ENCODE measurements at regions not wholly inside any gene's neighbourhood (a gene's known extent, or its start where the extent isn't known, plus 50 kb on each side); places are given as distances from the start of the nearest gene placed in this dataset.

DNA sequence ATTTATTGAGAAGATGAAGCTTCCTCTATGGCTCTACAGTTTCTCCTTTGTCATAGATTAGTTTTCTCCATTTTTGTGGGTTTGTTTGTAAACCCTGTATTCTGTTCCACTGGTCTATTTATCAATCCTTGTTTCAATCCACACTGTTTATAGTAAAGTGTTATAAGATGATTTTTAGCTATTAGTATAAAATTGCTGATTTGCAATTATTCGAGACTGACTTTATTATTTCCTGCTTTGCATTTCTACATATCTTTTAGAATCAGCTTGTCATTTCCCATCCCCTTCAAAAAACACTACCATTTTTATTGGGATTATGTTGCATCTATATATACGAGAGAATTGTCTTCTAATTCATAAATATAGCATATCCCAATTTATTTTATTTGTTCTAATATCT is 325.9 kb upstream of the EPHA7 start:
- Histone ChIP-seq H3K4me3 (ENCODE audit: low read depth in 1 of 3, low read length in 3 of 3) (no peak overlapping the region), H3K27me3 (ENCODE audit: control insufficient read depth in 4 of 4, insufficient read depth in 4 of 4, low read length in 3 of 4) (no peaks in the 10 kb centered on the region), H3K9me3 (ENCODE audit: control insufficient read depth in 4 of 4, low read length in 3 of 4) (no peaks in the 10 kb centered on the region), H3K36me3 (ENCODE audit: control insufficient read depth in 4 of 4, insufficient read depth in 3 of 4, low read depth in 1 of 4, low read length in 3 of 4) (no peaks in the 10 kb centered on the region), H3K4me1 (ENCODE audit: control insufficient read depth in 4 of 4, insufficient read depth in 4 of 4, low read length in 3 of 4) (no peaks in the 10 kb centered on the region), H3K27ac (ENCODE audit: low read depth in 1 of 2, low read length in 2 of 2) (no peak overlapping the region), H3K9ac (ENCODE audit: low read depth in 1 of 2, low read length in 2 of 2) (no peak overlapping the region)
- no peak for TF ChIP-seq HNF4G (IDR thresholded peaks at IDR 0.05)
- TF ChIP-seq, protein P1, sequence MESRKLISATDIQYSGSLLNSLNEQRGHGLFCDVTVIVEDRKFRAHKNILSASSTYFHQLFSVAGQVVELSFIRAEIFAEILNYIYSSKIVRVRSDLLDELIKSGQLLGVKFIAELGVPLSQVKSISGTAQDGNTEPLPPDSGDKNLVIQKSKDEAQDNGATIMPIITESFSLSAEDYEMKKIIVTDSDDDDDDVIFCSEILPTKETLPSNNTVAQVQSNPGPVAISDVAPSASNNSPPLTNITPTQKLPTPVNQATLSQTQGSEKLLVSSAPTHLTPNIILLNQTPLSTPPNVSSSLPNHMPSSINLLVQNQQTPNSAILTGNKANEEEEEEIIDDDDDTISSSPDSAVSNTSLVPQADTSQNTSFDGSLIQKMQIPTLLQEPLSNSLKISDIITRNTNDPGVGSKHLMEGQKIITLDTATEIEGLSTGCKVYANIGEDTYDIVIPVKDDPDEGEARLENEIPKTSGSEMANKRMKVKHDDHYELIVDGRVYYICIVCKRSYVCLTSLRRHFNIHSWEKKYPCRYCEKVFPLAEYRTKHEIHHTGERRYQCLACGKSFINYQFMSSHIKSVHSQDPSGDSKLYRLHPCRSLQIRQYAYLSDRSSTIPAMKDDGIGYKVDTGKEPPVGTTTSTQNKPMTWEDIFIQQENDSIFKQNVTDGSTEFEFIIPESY (IDR thresholded peaks at IDR 0.05): no peak
- no peak for TF ChIP-seq FOXA2 (IDR thresholded peaks at IDR 0.05)
- no peak for TF ChIP-seq RAD21 (IDR thresholded peaks at IDR 0.05)
- TF ChIP-seq JUND (IDR thresholded peaks at IDR 0.05): no peak
- TF ChIP-seq HNF4A (conservative IDR thresholded peaks at IDR 0.05): no peak
- TF ChIP-seq RXRA (IDR thresholded peaks at IDR 0.05): no peak
- TF ChIP-seq, protein P2, sequence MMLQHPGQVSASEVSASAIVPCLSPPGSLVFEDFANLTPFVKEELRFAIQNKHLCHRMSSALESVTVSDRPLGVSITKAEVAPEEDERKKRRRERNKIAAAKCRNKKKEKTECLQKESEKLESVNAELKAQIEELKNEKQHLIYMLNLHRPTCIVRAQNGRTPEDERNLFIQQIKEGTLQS (IDR thresholded peaks at IDR 0.05): no peak
- TF ChIP-seq TAF1 (conservative IDR thresholded peaks at IDR 0.05): no peak
- no peak for TF ChIP-seq SP1 (IDR thresholded peaks at IDR 0.05)
- TF ChIP-seq, protein P3, sequence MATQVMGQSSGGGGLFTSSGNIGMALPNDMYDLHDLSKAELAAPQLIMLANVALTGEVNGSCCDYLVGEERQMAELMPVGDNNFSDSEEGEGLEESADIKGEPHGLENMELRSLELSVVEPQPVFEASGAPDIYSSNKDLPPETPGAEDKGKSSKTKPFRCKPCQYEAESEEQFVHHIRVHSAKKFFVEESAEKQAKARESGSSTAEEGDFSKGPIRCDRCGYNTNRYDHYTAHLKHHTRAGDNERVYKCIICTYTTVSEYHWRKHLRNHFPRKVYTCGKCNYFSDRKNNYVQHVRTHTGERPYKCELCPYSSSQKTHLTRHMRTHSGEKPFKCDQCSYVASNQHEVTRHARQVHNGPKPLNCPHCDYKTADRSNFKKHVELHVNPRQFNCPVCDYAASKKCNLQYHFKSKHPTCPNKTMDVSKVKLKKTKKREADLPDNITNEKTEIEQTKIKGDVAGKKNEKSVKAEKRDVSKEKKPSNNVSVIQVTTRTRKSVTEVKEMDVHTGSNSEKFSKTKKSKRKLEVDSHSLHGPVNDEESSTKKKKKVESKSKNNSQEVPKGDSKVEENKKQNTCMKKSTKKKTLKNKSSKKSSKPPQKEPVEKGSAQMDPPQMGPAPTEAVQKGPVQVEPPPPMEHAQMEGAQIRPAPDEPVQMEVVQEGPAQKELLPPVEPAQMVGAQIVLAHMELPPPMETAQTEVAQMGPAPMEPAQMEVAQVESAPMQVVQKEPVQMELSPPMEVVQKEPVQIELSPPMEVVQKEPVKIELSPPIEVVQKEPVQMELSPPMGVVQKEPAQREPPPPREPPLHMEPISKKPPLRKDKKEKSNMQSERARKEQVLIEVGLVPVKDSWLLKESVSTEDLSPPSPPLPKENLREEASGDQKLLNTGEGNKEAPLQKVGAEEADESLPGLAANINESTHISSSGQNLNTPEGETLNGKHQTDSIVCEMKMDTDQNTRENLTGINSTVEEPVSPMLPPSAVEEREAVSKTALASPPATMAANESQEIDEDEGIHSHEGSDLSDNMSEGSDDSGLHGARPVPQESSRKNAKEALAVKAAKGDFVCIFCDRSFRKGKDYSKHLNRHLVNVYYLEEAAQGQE (IDR thresholded peaks at IDR 0.05): no peak
- no peak for TF ChIP-seq FOXA1 (IDR thresholded peaks at IDR 0.05)
- no peak for TF ChIP-seq EGR1 (IDR thresholded peaks at IDR 0.05; ENCODE audit: low read depth in 2 of 2)
- 65% methylated on average over 2 of the region's 2 CpGs for WGBS
- no peak for DNase-seq (ENCODE audit: low spot score)

- TF ChIP-seq, protein P2 (IDR thresholded peaks at IDR 0.05): no peak
- TF ChIP-seq CTCF (IDR thresholded peaks at IDR 0.05; ENCODE audit: low read depth, low read length, missing input control): no peak
- TF ChIP-seq HNF4G (IDR thresholded peaks at IDR 0.05): no peak
- no peak for TF ChIP-seq FOXA2 (IDR thresholded peaks at IDR 0.05)
- no peak for TF ChIP-seq FOXA1 (IDR thresholded peaks at IDR 0.05)
- no peak for DNase-seq (ENCODE audit: low spot score)
Observed at GRCh38 chr6:93735099-93735498, 315.7 kb upstream of the EPHA7 start.

More at GRCh38 chr6:93735099-93735498, 315.7 kb upstream of the EPHA7 start:
- Histone ChIP-seq H3K4me1 (ENCODE audit: control insufficient read depth in 4 of 4, insufficient read depth in 4 of 4, low read length in 3 of 4) (no peaks in the 10 kb centered on the region), H3K27ac (ENCODE audit: low read depth in 1 of 2, low read length in 2 of 2) (no peak overlapping the region), H3K9me3 (ENCODE audit: control insufficient read depth in 4 of 4, low read length in 3 of 4) (no peaks in the 10 kb centered on the region), H3K27me3 (ENCODE audit: control insufficient read depth in 4 of 4, insufficient read depth in 4 of 4, low read length in 3 of 4) (no peaks in the 10 kb centered on the region), H3K4me3 (ENCODE audit: low read depth in 1 of 3, low read length in 3 of 3) (no peak overlapping the region), H3K36me3 (ENCODE audit: control insufficient read depth in 4 of 4, insufficient read depth in 3 of 4, low read depth in 1 of 4, low read length in 3 of 4) (no peaks in the 10 kb centered on the region), H3K9ac (ENCODE audit: low read depth in 1 of 2, low read length in 2 of 2) (no peak overlapping the region)
- 67% methylated on average over 3 of the region's 3 CpGs for WGBS
